HEK293T (cell line): ENCODE measurements at regions not wholly inside any gene's neighbourhood (a gene's known extent, or its start where the extent isn't known, plus 50 kb on each side); places are given as distances from the start of the nearest gene placed in this dataset.

Experiments
- HDGF ChIP-seq: fragments of 450-650 bp; IDR thresholded peaks from 2 replicates; pipeline ENCODE4 v1.6.1; 2017; ENCODE audit warnings: antibody characterized with exemption, borderline replicate concordance
- LEF1 ChIP-seq: fragments of 450-650 bp; IDR thresholded peaks from 2 replicates; pipeline ENCODE4 v1.6.1; 2017; ENCODE audit warnings: mild to moderate bottlenecking, borderline replicate concordance

GRCh38 chr16:50996830-50997186 lies 154.3 kb downstream of the SALL1 start:
- no peak for TF ChIP-seq HDGF
- TF ChIP-seq LEF1: no peak
